ENCODE measurements at regions not wholly inside any gene's neighbourhood (a gene's known extent, or its start where the extent isn't known, plus 50 kb on each side); places are given as distances from the start of the nearest gene placed in this dataset.
A peak's percentile ranks its signal among the peaks of the same experiment; 100 is the strongest.

DNA sequence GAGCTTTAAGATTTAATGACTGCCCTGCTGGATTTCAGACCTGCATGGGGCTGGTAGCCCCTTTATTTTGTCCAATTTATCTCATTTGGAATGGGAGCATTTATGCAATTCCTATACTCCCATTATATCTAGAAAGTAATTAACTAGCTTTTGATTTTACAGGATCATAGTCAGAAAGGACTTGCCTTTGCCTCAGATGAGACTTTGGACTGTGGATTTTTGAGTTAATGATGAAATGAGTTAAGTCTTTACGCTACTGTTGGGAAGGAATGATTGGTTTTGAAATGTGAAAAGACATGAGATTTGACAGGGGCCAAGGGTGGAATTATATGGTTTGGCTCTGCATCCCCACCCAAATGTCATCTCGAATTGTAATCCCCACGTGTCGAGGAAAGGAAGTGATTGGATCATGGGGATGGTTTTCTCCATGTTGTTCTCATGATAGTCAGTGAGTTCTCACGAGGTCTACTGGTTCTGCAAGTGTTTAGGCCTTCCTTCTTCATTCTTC is 213.1 kb upstream of the DCN start:
- DNase-seq: no peak

GRCh38 chr12:91394903-91395302 is 212.3 kb upstream of the DCN start:
- DNase-seq: no peak

- peak; percentile 70 for DNase-seq
Measured at GRCh38 chr12:91388573-91388972, 206.0 kb upstream of the DCN start.

GRCh38 chr12:91387461-91388134 is 205.0 kb upstream of the DCN start:
- DNase-seq: no peak

DNA sequence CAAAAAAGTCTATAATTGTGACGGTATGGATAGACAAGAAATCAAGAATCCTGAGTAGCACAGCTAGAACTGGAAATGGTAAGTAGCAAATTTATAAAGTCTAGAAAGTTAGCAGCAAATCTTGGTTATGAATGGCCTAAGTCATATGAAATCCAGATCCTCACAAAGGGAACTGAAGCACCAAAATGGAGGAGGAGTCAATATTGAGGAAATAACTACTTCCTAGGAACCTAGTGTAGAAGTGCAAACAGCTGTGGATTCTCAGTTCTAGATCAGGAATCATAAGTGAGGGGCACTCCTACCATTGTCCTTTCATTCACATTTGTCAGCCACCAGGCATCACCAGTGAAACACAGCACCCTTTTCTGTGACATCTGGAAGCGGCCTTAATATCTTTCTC is 202.2 kb upstream of the DCN start:
- DNase-seq: no peak

DNA sequence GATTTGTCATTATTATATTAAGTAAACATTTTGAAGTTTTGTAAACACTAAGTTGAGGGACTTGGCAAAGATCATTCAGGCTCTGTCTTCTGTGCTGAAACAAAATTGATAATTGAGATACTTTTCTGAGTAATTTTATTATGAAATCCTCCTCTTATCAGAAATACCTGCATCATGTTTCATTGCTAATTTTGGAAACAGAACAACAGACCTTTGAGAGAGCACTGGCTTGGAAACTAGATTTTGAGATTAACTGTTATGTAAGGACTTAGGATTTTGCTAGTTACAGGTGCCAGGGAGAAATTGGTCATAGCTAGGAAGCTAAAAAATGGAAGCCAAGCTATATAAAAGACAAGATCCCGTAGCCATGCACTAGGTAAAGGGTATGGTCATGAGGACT is 201.7 kb upstream of the DCN start:
- DNase-seq: no peak

- peak; percentile 41 for DNase-seq
Measured at GRCh38 chr12:91383099-91383498, 200.5 kb upstream of the DCN start.

- peak; percentile 96 for DNase-seq
Measured at GRCh38 chr12:91382081-91382543, 199.5 kb upstream of the DCN start.

DNA sequence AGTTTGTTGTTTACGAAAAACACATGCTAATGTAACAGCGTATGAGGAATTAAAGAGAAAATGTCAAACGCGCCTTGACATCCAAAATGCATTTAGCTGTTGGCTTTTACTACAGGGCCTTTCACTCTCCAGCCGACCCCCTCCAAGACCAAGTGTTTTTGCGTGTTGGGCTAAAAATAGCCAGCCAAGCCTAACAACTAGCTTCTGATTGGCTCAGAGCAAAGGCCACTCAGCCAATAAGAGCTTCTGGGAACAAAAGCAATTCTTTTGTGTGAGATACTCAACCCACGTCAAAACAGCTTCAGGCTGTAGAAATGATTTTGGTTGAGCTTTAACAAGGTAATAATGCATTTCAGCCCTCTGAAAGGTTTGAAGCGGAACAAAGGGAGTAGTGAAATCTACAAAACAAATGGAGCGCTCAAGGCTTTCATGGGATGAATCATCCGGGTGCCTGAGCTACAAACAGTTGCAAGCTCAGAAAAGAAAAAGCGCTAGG is 198.7 kb upstream of the DCN start:
- peak; percentile 95 for DNase-seq

- peak; percentile 47 for DNase-seq
Measured at GRCh38 chr12:91380631-91381030, 198.0 kb upstream of the DCN start.

- no peak for DNase-seq
Measured at GRCh38 chr12:91379051-91379775, 196.6 kb upstream of the DCN start.

DNA sequence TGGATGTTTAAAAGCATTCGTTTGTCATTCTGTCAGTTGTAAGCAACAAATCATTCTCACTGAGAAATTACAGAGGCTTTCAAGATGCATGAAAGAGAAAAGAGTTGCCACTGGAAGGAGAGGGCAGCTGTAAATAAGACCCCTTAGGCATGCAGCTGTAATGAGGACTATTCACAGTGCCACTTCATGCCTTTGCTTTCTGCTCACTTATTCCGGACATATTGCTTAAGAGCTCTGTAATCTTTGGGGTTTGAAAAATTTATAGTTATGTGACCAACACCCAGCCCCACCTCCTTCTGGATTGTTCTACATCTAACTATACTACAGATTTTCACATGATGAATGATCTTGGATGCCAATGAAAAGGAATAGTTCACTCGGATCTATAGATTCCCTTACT is 194.8 kb upstream of the DCN start:
- DNase-seq: no peak

DNA sequence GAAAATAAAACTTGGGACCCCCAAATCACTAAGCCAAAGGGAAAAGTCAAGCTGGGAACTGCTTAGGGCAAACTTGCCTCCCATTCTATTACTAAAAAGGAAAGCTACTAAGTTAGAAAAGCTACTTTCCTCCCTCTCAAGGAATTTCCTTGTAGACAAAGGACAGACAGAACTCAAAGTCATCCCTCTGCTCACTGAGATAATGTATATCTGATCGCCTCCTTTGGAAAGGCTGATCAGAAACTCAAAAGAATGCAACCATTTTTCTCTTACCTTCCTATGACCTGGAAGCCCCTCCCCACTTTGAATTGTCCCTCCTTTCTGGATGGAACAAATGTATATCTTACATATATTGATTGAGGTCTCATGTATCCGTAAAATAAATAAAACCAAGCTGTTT is 190.5 kb upstream of the DCN start:
- DNase-seq: no peak

GRCh38 chr12:91370086-91370868 is 187.7 kb upstream of the DCN start:
- no peak for DNase-seq

DNA sequence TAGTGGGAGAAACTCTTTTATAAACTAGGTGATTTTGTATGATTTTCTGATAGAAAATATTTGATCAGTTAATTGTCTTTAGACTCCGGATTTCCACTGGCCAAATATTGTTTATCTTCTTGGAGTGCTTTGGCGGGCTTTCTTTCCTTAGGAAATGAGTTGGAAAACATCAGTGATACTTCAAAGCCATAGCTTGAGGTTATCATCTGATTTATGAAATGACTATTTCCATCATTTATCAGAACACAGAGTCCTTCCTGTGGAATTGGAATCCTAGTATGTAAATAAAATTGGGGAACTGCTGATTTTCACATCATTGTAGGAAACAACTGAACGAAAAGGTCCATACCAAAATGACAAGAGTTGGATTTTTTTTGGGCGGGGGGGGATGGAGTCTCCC is 186.0 kb upstream of the DCN start:
- DNase-seq: no peak

DNA sequence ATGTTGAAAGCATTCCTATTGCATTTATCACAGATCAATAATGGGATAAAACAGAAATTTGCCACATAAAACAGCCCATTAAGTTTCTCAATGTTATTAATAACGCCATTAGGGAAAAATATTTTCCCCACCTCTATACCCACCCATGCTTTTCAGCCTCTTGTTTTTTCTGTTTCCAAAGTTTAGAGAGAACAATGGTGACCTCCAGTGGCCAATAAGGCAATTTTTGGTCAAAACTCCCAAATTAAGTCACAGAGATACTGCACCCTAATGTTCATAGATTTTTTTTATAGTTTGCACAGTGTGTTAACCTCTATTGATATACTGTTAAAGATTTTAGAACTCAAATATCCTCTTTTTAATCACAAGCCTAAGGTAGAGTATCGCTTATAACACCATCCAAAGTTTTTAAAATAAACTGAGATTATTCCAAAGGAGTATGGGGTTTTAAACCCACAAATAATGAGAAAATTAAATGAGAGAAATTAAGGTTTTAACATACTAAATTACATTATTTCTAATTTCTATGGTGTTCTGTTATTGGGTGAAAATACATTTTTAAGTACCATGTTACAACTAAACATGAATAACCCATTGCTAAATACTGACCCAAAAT is 184.7 kb upstream of the DCN start:
- DNase-seq: no peak

GRCh38 chr12:91364471-91365184 is 182.0 kb upstream of the DCN start:
- DNase-seq: no peak

GRCh38 chr12:91361864-91362263 is 179.2 kb upstream of the DCN start:
- peak; percentile 63 for DNase-seq

GRCh38 chr12:91357381-91357780 is 174.8 kb upstream of the DCN start:
- no peak for DNase-seq

DNA sequence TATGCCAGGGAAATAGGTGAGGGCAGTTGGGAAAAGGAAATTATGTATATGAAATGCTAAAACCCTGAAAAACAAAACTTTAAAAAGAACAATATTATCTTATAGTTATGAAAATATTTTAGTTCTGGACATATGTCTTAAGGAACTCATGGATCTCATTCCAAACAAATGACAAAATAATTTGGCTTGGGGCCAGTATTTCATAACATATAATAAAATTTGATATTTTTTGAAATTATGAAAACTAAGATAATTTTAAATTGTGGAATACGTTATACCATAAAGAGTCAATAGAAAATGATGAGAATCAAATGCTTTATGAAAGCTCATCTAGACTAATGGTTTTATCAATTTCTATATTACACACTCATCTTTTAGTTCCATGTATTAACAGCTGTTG is 173.8 kb upstream of the DCN start:
- no peak for DNase-seq
